WERI-Rb-1 (cell line): ENCODE measurements at regions not wholly inside any gene's neighbourhood (a gene's known extent, or its start where the extent isn't known, plus 50 kb on each side); places are given as distances from the start of the nearest gene placed in this dataset.

Source experiments
- DNase-seq: peaks from one replicate; pipeline ENCODE4 v3.0.0-alpha.2; 2020
- H3K27ac ChIP-seq: fragments of 250-450 bp; sonication (Bioruptor Pico); 2 replicates; pipeline ENCODE4 v1.5.1; 2020; ENCODE audit warnings: mild to moderate bottlenecking, moderate library complexity
- H3K27me3 ChIP-seq: fragments of 250-450 bp; sonication (Bioruptor Pico); 2 replicates; pipeline ENCODE4 v1.5.1; 2021; ENCODE audit warnings: mild to moderate bottlenecking, low read depth, moderate library complexity; ENCODE audit not compliant: insufficient read depth, severe bottlenecking
- H3K36me3 ChIP-seq: fragments of 250-450 bp; sonication (Bioruptor Pico); 2 replicates; pipeline ENCODE4 v1.5.1; 2020; ENCODE audit warnings: mild to moderate bottlenecking, moderate library complexity
- H3K4me3 ChIP-seq: 2 replicates; pipeline ENCODE4 v1.5.1; 2011; ENCODE audit warnings: low read depth, mild to moderate bottlenecking, control low read depth, low read length
- H3K9me3 ChIP-seq: fragments of 250-450 bp; sonication (Bioruptor Pico); 2 replicates; pipeline ENCODE4 v1.5.1; 2021; ENCODE audit warnings: mild to moderate bottlenecking, moderate library complexity; ENCODE audit not compliant: severe bottlenecking
- CTCF ChIP-seq: IDR thresholded peaks from 2 replicates; pipeline ENCODE4 v1.5.1; 2011; ENCODE audit warnings: low read depth, mild to moderate bottlenecking, control low read depth, inconsistent platforms, low read length

GRCh38 chr17:51441431-51441830 is 181.1 kb downstream of the UTP18 start:
- DNase-seq: no peak
- no peak for TF ChIP-seq CTCF
- H3K27me3 ChIP-seq: peaks cover 28% of the 10 kb centered on the region
- H3K4me3 ChIP-seq: no peak overlapping the region
- H3K27ac ChIP-seq: no peak overlapping the region
- peaks cover 9% of the 10 kb centered on the region for H3K9me3 ChIP-seq
- H3K36me3 ChIP-seq: no peaks in the 10 kb centered on the region

- no peak for TF ChIP-seq CTCF
- Histone ChIP-seq H3K27me3 (peaks cover 31% of the 10 kb centered on the region), H3K36me3 (no peaks in the 10 kb centered on the region), H3K27ac (no peak overlapping the region), H3K9me3 (peaks cover 9% of the 10 kb centered on the region), H3K4me3 (no peak overlapping the region)
- no peak for DNase-seq
These were observed 181.9 kb downstream of the UTP18 start for GRCh38 chr17:51442088-51442865.

- DNase-seq: no peak
- Histone ChIP-seq H3K36me3 (no peaks in the 10 kb centered on the region), H3K27ac (no peak overlapping the region), H3K4me3 (no peak overlapping the region), H3K9me3 (peaks cover 13% of the 10 kb centered on the region), H3K27me3 (peaks cover 31% of the 10 kb centered on the region)
- no peak for TF ChIP-seq CTCF
These were observed 183.3 kb downstream of the UTP18 start for GRCh38 chr17:51443646-51444045.

- H3K27me3 ChIP-seq: peaks cover 28% of the 10 kb centered on the region
- no peak for TF ChIP-seq CTCF
- DNase-seq: no peak
- no peaks in the 10 kb centered on the region for H3K36me3 ChIP-seq
- H3K4me3 ChIP-seq: no peak overlapping the region
- H3K27ac ChIP-seq: no peak overlapping the region
- peaks cover 8% of the 10 kb centered on the region for H3K9me3 ChIP-seq
These were observed 185.6 kb downstream of the UTP18 start for GRCh38 chr17:51445946-51446345.

- no peak overlapping the region for H3K27ac ChIP-seq
- peaks cover 3% of the 10 kb centered on the region for H3K9me3 ChIP-seq
- peaks cover 3% of the 10 kb centered on the region for H3K27me3 ChIP-seq
- no peak for DNase-seq
- TF ChIP-seq CTCF: no peak
- no peak overlapping the region for H3K4me3 ChIP-seq
- H3K36me3 ChIP-seq: no peaks in the 10 kb centered on the region
These were observed 194.2 kb downstream of the UTP18 start for GRCh38 chr17:51454456-51454978.
